Skeletal muscle tissue (tissue), 3 donors: ENCODE measurements at regions not wholly inside any gene's neighbourhood (a gene's known extent, or its start where the extent isn't known, plus 50 kb on each side); places are given as distances from the start of the nearest gene placed in this dataset.

Experiments used
- H3K27ac ChIP-seq: one replicate; pipeline ENCODE4 v1.7.0; 2013; ENCODE audit warnings: mild to moderate bottlenecking, low read depth, low read length, inconsistent platforms
- H3K27me3 ChIP-seq, 3 donors: one replicate each; pipeline ENCODE4 v1.7.0; 2013; ENCODE audit warnings: low read length in 3 of 3; ENCODE audit not compliant: control insufficient read depth in 3 of 3, insufficient read depth in 3 of 3
- H3K36me3 ChIP-seq, 3 donors: one replicate each; pipeline ENCODE4 v1.7.0; 2013; ENCODE audit warnings: low read length in 3 of 3; ENCODE audit not compliant: control insufficient read depth in 3 of 3, insufficient read depth in 3 of 3
- H3K4me1 ChIP-seq, 3 donors: one replicate each; pipeline ENCODE4 v1.7.0; 2013; ENCODE audit warnings: low read length in 3 of 3, mild to moderate bottlenecking in 3 of 3; ENCODE audit not compliant: control insufficient read depth in 3 of 3, insufficient read depth in 3 of 3
- H3K4me3 ChIP-seq, 3 donors: one replicate each; pipeline ENCODE4 v1.7.0; 2013; ENCODE audit warnings: low read length in 3 of 3
- H3K9ac ChIP-seq, 3 donors: one replicate each; pipeline ENCODE4 v1.7.0; 2013; ENCODE audit warnings: low read length in 3 of 3, mild to moderate bottlenecking in 3 of 3, moderate library complexity in 2 of 3, low read depth in 1 of 3
- H3K9me3 ChIP-seq, 3 donors: one replicate each; pipeline ENCODE4 v1.7.0; 2013; ENCODE audit warnings: low read length in 3 of 3; ENCODE audit not compliant: control insufficient read depth in 3 of 3
- donor health status: Osteomylitis.

GRCh38 chr12:124403273-124403672, 108.4 kb downstream of the RFLNA start:
- Histone ChIP-seq H3K9me3 (no peaks in the 10 kb centered on the region), H3K4me3 (peak overlapping the region in 2 of 3 donors; percentile 2 to 6), H3K4me1 (peaks cover 45 to 64% (median 55%) of the 10 kb centered on the region in 3 donors), H3K36me3 (peaks cover 13 to 14% (median 14%) of the 10 kb centered on the region in 3 donors), H3K9ac (peak overlapping the region in 2 of 3 donors; percentile 3 to 66), H3K27ac (peak overlapping the region; percentile 64), H3K27me3 (no peaks in the 10 kb centered on the region)

- Histone ChIP-seq H3K27ac (peak overlapping the region; percentile 64), H3K9ac (no peak overlapping the region), H3K9me3 (no peaks in the 10 kb centered on the region), H3K36me3 (peaks cover 18 to 21% (median 20%) of the 10 kb centered on the region in 3 donors), H3K27me3 (no peaks in the 10 kb centered on the region), H3K4me3 (no peak overlapping the region), H3K4me1 (peaks cover 53 to 68% (median 64%) of the 10 kb centered on the region in 3 donors)
Observed at GRCh38 chr12:124402248-124403066, 107.6 kb downstream of the RFLNA start.

GRCh38 chr12:124401704-124402221, 106.9 kb downstream of the RFLNA start:
- peak overlapping the region in 1 of 3 donors; percentile 3 for H3K9ac ChIP-seq
- H3K4me3 ChIP-seq = no peak overlapping the region
- peaks cover 53 to 69% (median 68%) of the 10 kb centered on the region in 3 donors for H3K4me1 ChIP-seq
- H3K27ac ChIP-seq = no peak overlapping the region
- no peaks in the 10 kb centered on the region for H3K9me3 ChIP-seq
- no peaks in the 10 kb centered on the region for H3K27me3 ChIP-seq
- H3K36me3 ChIP-seq = peaks cover 21 to 22% (median 22%) of the 10 kb centered on the region in 3 donors

GRCh38 chr12:124400124-124400523, 105.2 kb downstream of the RFLNA start:
- Histone ChIP-seq H3K9me3 (no peaks in the 10 kb centered on the region), H3K9ac (peak overlapping the region in 1 of 3 donors; percentile 35), H3K4me1 (peaks cover 56 to 74% (median 67%) of the 10 kb centered on the region in 3 donors), H3K4me3 (no peak overlapping the region), H3K27me3 (no peaks in the 10 kb centered on the region), H3K27ac (no peak overlapping the region), H3K36me3 (peaks cover 26 to 28% (median 26%) of the 10 kb centered on the region in 3 donors)

GRCh38 chr12:124399622-124400021, 104.7 kb downstream of the RFLNA start:
- Histone ChIP-seq H3K27ac (peak overlapping the region; percentile 44), H3K9me3 (no peaks in the 10 kb centered on the region), H3K4me3 (no peak overlapping the region), H3K9ac (peak overlapping the region in 1 of 3 donors; percentile 40), H3K4me1 (peaks cover 55 to 74% (median 67%) of the 10 kb centered on the region in 3 donors), H3K36me3 (peaks cover 26 to 28% (median 28%) of the 10 kb centered on the region in 3 donors), H3K27me3 (no peaks in the 10 kb centered on the region)

- Histone ChIP-seq H3K27ac (peak overlapping the region; percentile 44), H3K4me1 (peaks cover 55 to 74% (median 67%) of the 10 kb centered on the region in 3 donors), H3K9ac (peak overlapping the region in 1 of 3 donors; percentile 40), H3K4me3 (no peak overlapping the region), H3K27me3 (no peaks in the 10 kb centered on the region), H3K9me3 (no peaks in the 10 kb centered on the region), H3K36me3 (peaks cover 26 to 34% (median 31%) of the 10 kb centered on the region in 3 donors)
Observed at GRCh38 chr12:124398578-124399227, 103.8 kb downstream of the RFLNA start.

- peak overlapping the region in 1 of 3 donors; percentile 40 for H3K9ac ChIP-seq
- peak overlapping the region; percentile 44 for H3K27ac ChIP-seq
- no peak overlapping the region for H3K4me3 ChIP-seq
Observed at GRCh38 chr12:124397807-124398577, 103.1 kb downstream of the RFLNA start.

GRCh38 chr12:124397399-124397679, 102.4 kb downstream of the RFLNA start:
- peaks cover 56 to 75% (median 69%) of the 10 kb centered on the region in 3 donors for H3K4me1 ChIP-seq
- no peak overlapping the region for H3K27ac ChIP-seq
- peaks cover 26 to 34% (median 31%) of the 10 kb centered on the region in 3 donors for H3K36me3 ChIP-seq
- no peaks in the 10 kb centered on the region for H3K27me3 ChIP-seq
- no peaks in the 10 kb centered on the region for H3K9me3 ChIP-seq
- peak overlapping the region in 1 of 3 donors; percentile 16 for H3K9ac ChIP-seq
- no peak overlapping the region for H3K4me3 ChIP-seq

More at GRCh38 chr12:124397807-124398577, 103.1 kb downstream of the RFLNA start:
- Histone ChIP-seq H3K27me3 (no peaks in the 10 kb centered on the region), H3K9me3 (no peaks in the 10 kb centered on the region), H3K36me3 (peaks cover 26 to 34% (median 31%) of the 10 kb centered on the region in 3 donors), H3K4me1 (peaks cover 55 to 74% (median 67%) of the 10 kb centered on the region in 3 donors)

GRCh38 chr12:124396544-124397398, 101.9 kb downstream of the RFLNA start:
- Histone ChIP-seq H3K4me3 (no peak overlapping the region), H3K36me3 (peaks cover 26 to 34% (median 31%) of the 10 kb centered on the region in 3 donors), H3K27ac (no peak overlapping the region), H3K9ac (peak overlapping the region in 1 of 3 donors; percentile 16), H3K4me1 (peaks cover 62 to 81% (median 72%) of the 10 kb centered on the region in 3 donors), H3K9me3 (no peaks in the 10 kb centered on the region), H3K27me3 (no peaks in the 10 kb centered on the region)
